HuH-7.5 (cell line): ENCODE measurements at regions not wholly inside any gene's neighbourhood (a gene's known extent, or its start where the extent isn't known, plus 50 kb on each side); places are given as distances from the start of the nearest gene placed in this dataset.

ENCODE experiments used
- DNase-seq: peaks from one replicate; pipeline ENCODE4 v3.0.0; 2011; ENCODE audit warnings: low spot score

GRCh38 chr9:84589542-84589941 lies 80.0 kb upstream of the NTRK2 start:
- no peak for DNase-seq

DNA sequence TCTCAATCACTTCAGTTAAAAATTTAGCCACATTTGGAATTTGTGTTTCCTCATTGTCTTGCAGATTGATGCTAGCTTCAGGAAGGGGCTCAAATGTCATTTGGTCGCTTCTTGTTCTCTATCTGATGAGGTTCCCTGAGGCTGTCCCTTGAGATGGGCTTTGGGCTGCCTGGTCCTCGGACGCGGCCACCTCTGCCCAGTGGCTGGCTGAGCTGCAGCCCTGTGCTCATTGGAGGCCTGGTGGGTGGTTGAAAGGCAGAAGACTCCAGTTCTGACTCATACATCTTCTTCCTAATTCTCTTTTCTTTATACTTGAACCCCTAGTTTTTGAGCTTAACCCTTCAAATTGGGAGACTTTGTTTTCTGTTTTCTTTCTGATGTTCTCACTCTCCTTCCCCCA lies 78.8 kb upstream of the NTRK2 start:
- DNase-seq: no peak

GRCh38 chr9:84592918-84593317 lies 76.6 kb upstream of the NTRK2 start:
- DNase-seq: no peak

GRCh38 chr9:84593352-84593751 lies 76.2 kb upstream of the NTRK2 start:
- no peak for DNase-seq

GRCh38 chr9:84597131-84597530 lies 72.4 kb upstream of the NTRK2 start:
- no peak for DNase-seq

GRCh38 chr9:84598921-84599636 lies 70.5 kb upstream of the NTRK2 start:
- DNase-seq: no peak

DNA sequence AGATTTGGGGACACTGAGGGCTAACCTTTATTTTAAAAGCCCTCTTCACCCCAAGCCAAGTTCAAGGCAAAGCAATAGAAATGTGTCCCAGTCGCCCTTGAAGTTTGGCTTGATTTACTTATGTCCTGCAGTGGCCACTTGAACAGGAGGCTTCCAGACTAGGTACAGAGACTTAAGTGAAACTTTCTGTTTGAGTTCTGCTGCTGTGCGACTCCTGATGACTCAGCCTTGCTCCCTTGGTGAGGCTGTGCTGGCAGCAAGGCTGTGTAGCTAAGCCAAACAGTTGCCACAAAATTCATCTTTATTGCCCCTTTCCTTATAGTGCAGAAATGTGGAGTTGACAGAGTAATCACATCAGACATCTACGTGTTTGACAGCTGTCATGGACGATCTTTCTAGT lies 68.8 kb upstream of the NTRK2 start:
- DNase-seq: no peak

DNA sequence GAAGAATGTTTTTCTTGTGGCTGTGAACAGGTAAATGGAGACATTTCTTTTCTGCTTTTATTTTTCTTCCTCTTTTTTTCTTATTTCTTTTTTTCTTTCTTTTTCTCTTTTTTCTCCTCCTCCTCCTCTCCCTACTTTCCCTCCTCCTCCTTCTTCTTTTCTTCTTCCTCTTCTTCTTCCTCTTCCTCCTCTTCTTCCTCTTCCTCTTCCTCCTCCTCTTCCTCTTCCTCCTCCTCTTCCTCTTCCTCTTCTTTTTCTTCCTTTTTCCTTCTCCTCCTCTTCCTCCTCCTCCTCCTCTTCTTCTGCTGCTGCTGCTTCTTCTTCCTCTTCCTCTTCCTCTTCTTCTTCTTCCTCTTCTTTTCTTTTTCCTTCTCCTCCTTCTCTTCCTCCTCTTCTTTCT lies 65.3 kb upstream of the NTRK2 start:
- no peak for DNase-seq

GRCh38 chr9:84609779-84610178 lies 59.8 kb upstream of the NTRK2 start:
- no peak for DNase-seq

DNA sequence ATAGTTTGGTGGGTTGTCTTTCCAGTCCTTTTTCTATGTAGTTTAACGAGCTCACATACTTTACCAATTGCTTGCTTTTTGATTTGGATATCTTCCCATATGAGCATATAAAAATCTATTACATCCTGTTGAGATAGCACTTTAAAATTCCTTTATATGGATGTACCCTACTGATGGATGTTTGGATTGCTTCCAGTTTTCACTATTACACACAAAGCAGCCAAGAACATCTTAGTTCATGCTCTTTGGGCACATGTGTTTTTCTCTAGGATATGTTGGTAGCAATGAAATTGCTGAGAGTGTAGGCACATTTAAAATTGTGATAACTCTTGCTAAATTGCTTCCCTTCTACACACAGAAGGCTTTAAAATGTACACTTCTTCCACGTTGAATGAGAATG lies 56.1 kb upstream of the NTRK2 start:
- no peak for DNase-seq

- no peak for DNase-seq
Measured at GRCh38 chr9:84615544-84615943, 54.0 kb upstream of the NTRK2 start.

DNA sequence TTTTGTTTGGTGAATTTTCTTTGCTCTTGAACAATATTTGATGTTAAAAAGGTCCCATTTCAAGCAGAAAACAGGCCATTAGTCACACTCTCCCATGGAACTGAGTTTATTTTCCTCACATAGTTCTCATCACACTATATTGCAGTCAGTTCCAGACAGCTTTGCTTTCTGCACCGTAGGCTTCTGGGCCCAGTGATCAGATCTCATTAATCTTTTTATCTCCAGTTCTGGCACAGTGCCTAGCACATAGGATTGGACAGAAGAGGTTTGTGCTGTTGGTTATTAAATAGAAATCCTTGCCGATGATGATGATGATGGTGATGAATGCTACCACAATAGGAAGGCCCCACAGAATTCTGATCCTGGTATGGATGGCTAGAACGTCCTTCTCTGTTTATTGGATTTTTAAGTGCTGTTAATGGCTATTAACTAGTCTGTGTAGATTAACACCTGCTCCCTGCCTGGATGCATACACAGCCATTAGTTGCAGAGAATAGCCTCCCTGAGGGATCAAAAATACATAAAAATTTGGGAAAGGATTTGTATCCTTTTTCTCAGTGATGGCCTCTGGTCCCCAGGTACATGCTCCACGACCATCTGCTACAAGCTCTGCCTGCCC lies 52.0 kb upstream of the NTRK2 start:
- no peak for DNase-seq
